Panc1 (cell line): ENCODE measurements at regions not wholly inside any gene's neighbourhood (a gene's known extent, or its start where the extent isn't known, plus 50 kb on each side); places are given as distances from the start of the nearest gene placed in this dataset.

Experiments
- ATAC-seq: fragments of 200-7000 bp; cut with Tn5 transposase; 2 replicates; pipeline ENCODE4 v1.9.1; 2020; ENCODE audit warnings: mild to moderate bottlenecking, moderate library complexity
- BruUV-seq: library from RNA; stranded (reverse); fragments of 400-500 nt; replicated peaks from 2 replicates; lab custom pipeline; 2021; lab: Mats Ljungman, UMichigan
- CTCF ChIA-PET: fragments of 300-600 bp; sonication (Branson Sonifier 250); formaldehyde crosslinking; loops from one replicate; lab custom pipeline; 2022; ENCODE audit warnings: antibody characterized with exemption; lab: Charles Lee
- POLR2A ChIA-PET: fragments of 300-600 bp; sonication (Branson Sonifier 250); formaldehyde crosslinking; loops from one replicate; lab custom pipeline; 2022; ENCODE audit warnings: antibody characterized with exemption; lab: Charles Lee
- DNase-seq: peaks from one replicate; pipeline ENCODE4 v3.0.0-alpha.2; 2010; ENCODE audit warnings: low read depth, low spot score
- H3K27ac ChIP-seq: 2 replicates; pipeline ENCODE4 v1.5.1; 2011; ENCODE audit warnings: mild to moderate bottlenecking, low read length, inconsistent platforms
- H3K27me3 ChIP-seq: fragments of 200-500 bp; sonication (Bioruptor generic); 2 replicates; pipeline ENCODE4 v1.6.0; 2014; ENCODE audit warnings: low read length, inconsistent platforms; ENCODE audit not compliant: control insufficient read depth, insufficient read depth
- H3K36me3 ChIP-seq: fragments of 200-500 bp; sonication (Bioruptor generic); 2 replicates; pipeline ENCODE4 v1.5.1; 2014; ENCODE audit warnings: inconsistent platforms, mild to moderate bottlenecking, low read length, moderate library complexity; ENCODE audit not compliant: control insufficient read depth, insufficient read depth
- H3K4me1 ChIP-seq: 2 replicates; pipeline ENCODE4 v1.5.1; 2011; ENCODE audit warnings: inconsistent platforms, mild to moderate bottlenecking, low read length, moderate library complexity; ENCODE audit not compliant: control insufficient read depth, insufficient read depth
- H3K4me3 ChIP-seq, 2 experiments: 2 replicates each; pipeline ENCODE4 v1.5.1; 2011 to 2012; ENCODE audit warnings: low read depth in 2 of 2, low read length in 2 of 2, mild to moderate bottlenecking in 2 of 2, inconsistent platforms in 1 of 2, moderate library complexity in 1 of 2
- H3K9me3 ChIP-seq: fragments of 200-500 bp; sonication (Bioruptor generic); 2 replicates; pipeline ENCODE4 v1.5.1; 2014; ENCODE audit warnings: low read depth, mild to moderate bottlenecking, inconsistent platforms, low read length, moderate library complexity; ENCODE audit not compliant: control insufficient read depth, insufficient read depth
- POLR2AphosphoS5 ChIP-seq: IDR thresholded peaks from 2 replicates; pipeline ENCODE4 v1.6.1; 2012; ENCODE audit warnings: mild to moderate bottlenecking, low read depth, low read length, moderate library complexity
- SIN3A ChIP-seq: IDR thresholded peaks from 2 replicates; pipeline ENCODE4 v1.6.1; 2012; ENCODE audit warnings: low read depth, mild to moderate bottlenecking, low read length, moderate library complexity, borderline replicate concordance; ENCODE audit not compliant: insufficient read depth
- TCF7L2 ChIP-seq: IDR thresholded peaks from 2 replicates; pipeline ENCODE4 v1.6.1; 2011; ENCODE audit warnings: mild to moderate bottlenecking, low read depth, low read length, inconsistent platforms
- in situ Hi-C: cut with HindIII; loops from 2 replicates; pipeline ENCODE4 v1.10.0; 2016; ENCODE audit warnings: low sequenced_read_pairs, low pct_unique_long_range_greater_than_20kb
- intact Hi-C: fragments of 100-400 bp; cut with micrococcal nuclease; formaldehyde crosslinking; loops from one replicate; pipeline ENCODE4 v1.10.0; 2022; ENCODE audit not compliant: unreplicated experiment
- TF ChIP-seq, protein P1 (sequence below): fragments of 450-650 bp; IDR thresholded peaks from 2 replicates; pipeline ENCODE4 v1.5.1; 2017; ENCODE audit warnings: mild to moderate bottlenecking
- TF ChIP-seq, protein P2 (sequence below), 2 experiments: IDR thresholded peaks; 2 replicates each; pipeline ENCODE4 v1.6.1; 2011 to 2012; ENCODE audit warnings: low read depth in 2 of 2, control low read depth in 1 of 2, low read length in 1 of 2, mild to moderate bottlenecking in 1 of 2, moderate library complexity in 1 of 2; ENCODE audit not compliant: insufficient read depth in 1 of 2

DNA sequence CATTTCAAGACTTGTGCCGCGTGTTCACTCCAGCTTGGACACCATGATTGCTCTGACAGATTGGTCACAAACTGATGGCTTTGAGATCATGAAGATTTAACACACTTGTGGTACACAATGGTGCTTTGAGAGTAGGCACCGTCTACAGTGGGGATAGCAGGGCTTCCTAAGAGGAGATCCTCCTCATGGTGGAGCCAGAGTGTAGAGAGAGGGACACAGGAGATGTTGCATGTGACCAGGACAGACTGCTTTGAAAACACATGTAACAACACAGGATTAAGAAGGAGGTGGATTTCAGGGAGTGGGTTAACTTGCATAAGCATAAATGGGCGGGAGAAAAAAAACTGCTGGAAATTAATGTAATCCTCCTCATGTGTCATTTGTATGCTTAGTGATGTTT lies 95.7 kb upstream of the LINC00305 start:
- in situ Hi-C loops: no loop called here
- CTCF ChIA-PET: no interaction called here

DNA sequence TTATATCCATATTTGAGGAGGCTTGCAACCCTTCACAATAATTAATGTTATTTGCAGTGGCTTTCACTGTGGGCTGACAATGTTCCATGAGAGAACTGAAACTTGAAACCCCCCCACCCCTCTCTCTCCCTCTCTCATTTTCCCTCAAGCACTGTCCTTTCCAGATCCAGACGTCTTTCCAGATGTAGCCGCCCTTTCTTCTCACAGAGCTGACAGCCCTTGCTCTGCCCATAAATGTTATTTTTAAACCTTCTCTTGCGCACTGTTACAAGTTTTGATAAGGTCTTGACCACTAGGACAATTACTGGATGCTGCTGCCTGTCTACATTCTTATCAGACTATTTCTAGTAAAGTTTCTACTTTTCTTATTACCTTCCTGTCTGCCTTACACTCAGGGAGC lies 91.4 kb upstream of the LINC00305 start:
- TF ChIP-seq POLR2AphosphoS5: no peak
- TF ChIP-seq, protein P1, sequence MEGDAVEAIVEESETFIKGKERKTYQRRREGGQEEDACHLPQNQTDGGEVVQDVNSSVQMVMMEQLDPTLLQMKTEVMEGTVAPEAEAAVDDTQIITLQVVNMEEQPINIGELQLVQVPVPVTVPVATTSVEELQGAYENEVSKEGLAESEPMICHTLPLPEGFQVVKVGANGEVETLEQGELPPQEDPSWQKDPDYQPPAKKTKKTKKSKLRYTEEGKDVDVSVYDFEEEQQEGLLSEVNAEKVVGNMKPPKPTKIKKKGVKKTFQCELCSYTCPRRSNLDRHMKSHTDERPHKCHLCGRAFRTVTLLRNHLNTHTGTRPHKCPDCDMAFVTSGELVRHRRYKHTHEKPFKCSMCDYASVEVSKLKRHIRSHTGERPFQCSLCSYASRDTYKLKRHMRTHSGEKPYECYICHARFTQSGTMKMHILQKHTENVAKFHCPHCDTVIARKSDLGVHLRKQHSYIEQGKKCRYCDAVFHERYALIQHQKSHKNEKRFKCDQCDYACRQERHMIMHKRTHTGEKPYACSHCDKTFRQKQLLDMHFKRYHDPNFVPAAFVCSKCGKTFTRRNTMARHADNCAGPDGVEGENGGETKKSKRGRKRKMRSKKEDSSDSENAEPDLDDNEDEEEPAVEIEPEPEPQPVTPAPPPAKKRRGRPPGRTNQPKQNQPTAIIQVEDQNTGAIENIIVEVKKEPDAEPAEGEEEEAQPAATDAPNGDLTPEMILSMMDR: no peak
- TF ChIP-seq, protein P2, sequence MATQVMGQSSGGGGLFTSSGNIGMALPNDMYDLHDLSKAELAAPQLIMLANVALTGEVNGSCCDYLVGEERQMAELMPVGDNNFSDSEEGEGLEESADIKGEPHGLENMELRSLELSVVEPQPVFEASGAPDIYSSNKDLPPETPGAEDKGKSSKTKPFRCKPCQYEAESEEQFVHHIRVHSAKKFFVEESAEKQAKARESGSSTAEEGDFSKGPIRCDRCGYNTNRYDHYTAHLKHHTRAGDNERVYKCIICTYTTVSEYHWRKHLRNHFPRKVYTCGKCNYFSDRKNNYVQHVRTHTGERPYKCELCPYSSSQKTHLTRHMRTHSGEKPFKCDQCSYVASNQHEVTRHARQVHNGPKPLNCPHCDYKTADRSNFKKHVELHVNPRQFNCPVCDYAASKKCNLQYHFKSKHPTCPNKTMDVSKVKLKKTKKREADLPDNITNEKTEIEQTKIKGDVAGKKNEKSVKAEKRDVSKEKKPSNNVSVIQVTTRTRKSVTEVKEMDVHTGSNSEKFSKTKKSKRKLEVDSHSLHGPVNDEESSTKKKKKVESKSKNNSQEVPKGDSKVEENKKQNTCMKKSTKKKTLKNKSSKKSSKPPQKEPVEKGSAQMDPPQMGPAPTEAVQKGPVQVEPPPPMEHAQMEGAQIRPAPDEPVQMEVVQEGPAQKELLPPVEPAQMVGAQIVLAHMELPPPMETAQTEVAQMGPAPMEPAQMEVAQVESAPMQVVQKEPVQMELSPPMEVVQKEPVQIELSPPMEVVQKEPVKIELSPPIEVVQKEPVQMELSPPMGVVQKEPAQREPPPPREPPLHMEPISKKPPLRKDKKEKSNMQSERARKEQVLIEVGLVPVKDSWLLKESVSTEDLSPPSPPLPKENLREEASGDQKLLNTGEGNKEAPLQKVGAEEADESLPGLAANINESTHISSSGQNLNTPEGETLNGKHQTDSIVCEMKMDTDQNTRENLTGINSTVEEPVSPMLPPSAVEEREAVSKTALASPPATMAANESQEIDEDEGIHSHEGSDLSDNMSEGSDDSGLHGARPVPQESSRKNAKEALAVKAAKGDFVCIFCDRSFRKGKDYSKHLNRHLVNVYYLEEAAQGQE (IDR thresholded peaks at IDR 0.05; ENCODE audit: insufficient read depth in 1 of 2, low read depth in 2 of 2, low read length in 1 of 2): no peak
- TF ChIP-seq SIN3A: no peak
- TF ChIP-seq TCF7L2: no peak
- Histone ChIP-seq H3K27me3 (no peaks in the 10 kb centered on the region), H3K4me3 (no peak overlapping the region), H3K4me1 (no peaks in the 10 kb centered on the region), H3K9me3 (no peaks in the 10 kb centered on the region), H3K27ac (no peak overlapping the region), H3K36me3 (no peaks in the 10 kb centered on the region)
- intact Hi-C loops (no loop called here), in situ Hi-C loops (no loop called here)
- ATAC-seq (no peak), DNase-seq (no peak)
- ChIA-PET CTCF (no interaction called here), POLR2A (no interaction called here)
- BruUV-seq: no TSS peak

More for the DNA sequence above, 95.7 kb upstream of the LINC00305 start:
- DNase-seq (no peak), ATAC-seq (no peak)
- H3K27me3 ChIP-seq: no peaks in the 10 kb centered on the region
- no peaks in the 10 kb centered on the region for H3K36me3 ChIP-seq
- no peak overlapping the region for H3K27ac ChIP-seq
- no peak overlapping the region for H3K4me3 ChIP-seq
- no TSS peak for BruUV-seq
- no peaks in the 10 kb centered on the region for H3K4me1 ChIP-seq
- TF ChIP-seq, protein P1: no peak
- TF ChIP-seq TCF7L2 (no peak), SIN3A (no peak), POLR2AphosphoS5 (no peak)
- TF ChIP-seq, protein P2 (IDR thresholded peaks at IDR 0.05; ENCODE audit: insufficient read depth in 1 of 2, low read depth in 2 of 2, low read length in 1 of 2): no peak
- no peaks in the 10 kb centered on the region for H3K9me3 ChIP-seq
- POLR2A ChIA-PET: no interaction called here
- intact Hi-C loops: no loop called here
